Esophagus mucosa (tissue), 1 donor: ENCODE measurements at regions not wholly inside any gene's neighbourhood (a gene's known extent, or its start where the extent isn't known, plus 50 kb on each side); places are given as distances from the start of the nearest gene placed in this dataset.
"Not testable (repeated sequence)": the region's sequence is repeated elsewhere in the genome, so short reads cannot be mapped to it uniquely, and the experiment has no call there.

Experiments used
- ATAC-seq: fragments of 200-7000 bp; cut with Tn5 transposase; one replicate; pipeline ENCODE4 v1.9.1; 2020
- donor health status: DM: yes; HTN: yes; CAD: no.

DNA sequence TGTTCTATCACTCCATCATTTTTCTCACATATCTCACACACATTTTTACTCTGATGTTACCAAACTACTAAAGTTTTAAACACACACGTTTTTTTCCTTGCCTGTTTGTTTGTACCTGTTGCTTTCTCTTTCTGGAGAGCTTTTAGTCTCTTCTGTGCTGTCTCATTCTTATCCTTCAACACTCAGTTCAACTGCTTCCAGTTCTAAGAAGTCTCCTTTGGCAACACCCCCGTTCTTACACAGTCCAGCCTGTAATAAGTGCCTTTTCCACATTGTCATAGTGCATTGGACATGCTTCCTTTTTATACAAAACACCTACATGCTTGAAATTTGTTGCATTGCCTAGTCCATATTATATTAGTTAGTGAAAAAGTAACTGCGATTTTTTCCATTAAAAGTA, 360.2 kb upstream of the BRINP3 start:
- ATAC-seq, result no peak

DNA sequence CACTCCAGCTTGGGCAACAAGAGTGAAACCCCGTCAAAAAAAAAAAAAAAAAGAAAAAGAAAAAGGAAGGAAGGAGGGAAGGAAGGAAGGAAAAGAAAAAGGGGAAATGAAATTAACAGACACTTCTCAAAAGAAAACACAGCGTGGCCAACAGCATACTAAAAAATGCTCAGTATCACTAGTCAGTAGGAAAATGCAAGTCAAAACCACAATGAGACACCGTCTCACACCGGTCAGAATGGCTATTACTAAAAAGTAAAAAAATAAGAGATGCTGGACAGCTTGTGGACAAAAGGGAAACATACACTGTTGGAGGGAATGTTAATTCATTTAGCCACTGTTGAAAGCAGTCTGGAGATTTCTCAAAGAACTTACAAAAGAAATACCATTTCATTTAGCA, 369.5 kb upstream of the BRINP3 start:
- no peak for ATAC-seq

DNA sequence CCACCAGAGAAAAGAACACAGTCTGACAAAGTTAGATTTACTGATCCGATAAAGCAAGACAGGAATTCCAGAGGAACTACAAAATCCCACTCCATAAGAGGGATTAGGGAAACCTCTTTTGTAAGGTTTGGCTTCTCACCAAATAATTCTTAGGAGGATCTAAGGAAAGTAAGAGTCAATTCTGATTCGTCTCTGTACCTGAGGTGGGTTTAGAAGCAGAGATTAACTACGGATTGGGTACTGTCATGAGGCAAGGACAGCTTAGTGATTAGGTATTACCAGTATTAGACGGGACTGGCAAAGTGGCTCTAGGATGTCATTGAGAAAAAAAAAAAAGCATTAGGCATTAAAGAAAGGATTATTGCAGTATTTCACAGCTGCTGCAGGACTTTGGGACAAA, 371.7 kb upstream of the BRINP3 start:
- no peak for ATAC-seq

DNA sequence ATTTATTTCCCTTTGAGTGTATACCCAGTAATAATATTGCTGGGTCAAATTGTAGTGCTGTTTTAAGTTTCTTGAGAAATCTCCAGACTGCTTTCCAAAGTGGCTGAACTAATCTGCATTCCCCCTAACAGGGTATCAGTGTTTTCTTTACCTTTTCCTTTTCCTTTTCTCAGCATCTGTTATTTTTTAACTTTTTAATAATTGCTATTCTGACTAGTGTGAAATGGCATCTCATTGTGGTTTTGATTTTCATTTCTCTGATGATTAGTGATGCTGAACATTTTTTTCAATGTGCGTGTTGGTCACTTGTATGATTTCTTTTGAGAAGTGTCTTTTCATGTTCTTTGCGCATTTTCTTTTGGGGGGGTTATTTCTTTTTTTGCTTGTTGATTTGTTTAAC, 374.9 kb upstream of the BRINP3 start:
- no peak for ATAC-seq

DNA sequence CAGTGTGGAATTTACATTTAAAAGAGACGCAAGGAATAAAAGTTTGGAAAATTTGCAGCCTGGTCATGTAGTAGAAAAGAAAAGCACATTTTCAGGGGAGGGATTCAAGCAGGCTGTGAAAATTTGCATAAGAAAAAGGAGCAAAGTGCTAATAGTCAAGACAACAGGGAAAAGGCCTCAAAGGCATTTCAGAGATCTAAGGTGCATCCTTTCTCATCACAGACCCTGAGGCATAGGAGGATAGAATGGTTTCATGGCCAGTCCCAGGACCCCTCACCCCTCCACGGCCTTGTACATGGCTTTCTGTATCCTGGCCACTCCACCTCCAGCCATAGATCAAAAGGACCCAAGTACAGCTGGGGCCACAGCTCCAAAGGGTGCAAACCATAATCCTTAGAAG, 380.5 kb upstream of the BRINP3 start:
- no peak for ATAC-seq

DNA sequence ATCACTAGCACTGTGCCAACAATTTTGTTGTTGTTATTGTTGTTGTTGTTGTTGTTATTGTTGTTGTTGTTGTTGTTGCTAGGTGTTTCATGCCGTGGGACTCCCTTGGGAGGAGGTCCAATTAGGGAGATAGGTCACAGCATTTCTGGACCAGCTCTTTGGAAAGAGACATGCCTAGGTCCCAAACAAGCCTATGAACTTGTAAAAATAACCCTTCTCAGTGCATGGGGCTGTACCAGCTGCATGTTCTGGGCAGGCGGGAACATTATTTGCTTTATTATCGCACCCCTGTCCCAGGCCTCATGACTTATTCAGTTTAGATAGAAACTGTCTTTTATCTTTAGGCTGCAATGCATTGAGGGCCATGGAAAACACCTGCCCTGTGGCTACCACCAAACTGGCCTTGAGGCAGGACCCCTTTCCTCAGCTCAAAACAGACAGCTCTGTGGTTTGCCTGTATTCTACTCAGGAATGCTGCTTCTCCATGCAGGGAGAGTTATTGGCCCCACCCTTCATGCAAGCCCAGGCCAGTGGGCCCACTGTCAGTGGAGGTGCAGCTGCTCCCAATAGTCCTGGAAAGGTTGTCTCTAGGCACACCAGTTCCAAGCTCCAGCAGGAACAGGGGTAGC, 386.5 kb upstream of the BRINP3 start:
- peak; percentile 29 for ATAC-seq

DNA sequence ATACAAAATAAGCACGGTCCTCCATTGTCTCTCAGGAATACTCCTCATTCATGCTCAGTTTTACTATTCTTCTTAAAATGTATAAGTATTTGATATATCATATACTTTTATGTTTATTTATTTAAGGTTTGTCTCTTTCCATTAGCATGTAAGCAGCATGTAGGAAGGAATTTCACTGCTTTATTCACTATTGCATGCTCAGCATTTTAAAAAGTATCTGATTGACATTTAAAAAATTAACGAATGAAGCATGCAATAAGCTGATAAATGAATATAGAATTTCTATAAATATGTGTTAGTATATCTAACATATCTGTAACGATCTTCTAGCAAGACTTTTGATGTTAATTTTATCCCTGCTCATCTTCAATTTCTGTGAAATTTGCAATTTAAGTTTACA, 402.7 kb upstream of the BRINP3 start:
- ATAC-seq, result no peak

DNA sequence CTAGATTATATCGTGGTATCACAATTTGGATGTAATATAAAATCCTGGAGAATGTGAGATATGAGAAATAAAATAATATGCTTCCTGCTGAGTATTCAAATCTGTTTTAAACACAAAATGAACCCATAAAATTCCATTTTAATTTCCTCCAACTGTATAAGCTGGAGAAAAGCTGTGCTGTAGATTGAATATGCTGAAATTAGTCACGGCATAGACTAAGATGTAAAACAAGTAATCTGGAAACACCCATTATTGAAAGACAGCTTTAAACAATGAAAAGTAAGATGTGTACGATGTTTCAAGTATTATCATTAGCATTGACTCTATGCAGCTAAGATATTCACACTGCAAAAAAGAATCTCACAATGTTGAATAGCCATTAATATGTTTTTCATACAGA, 403.4 kb upstream of the BRINP3 start:
- no peak for ATAC-seq

DNA sequence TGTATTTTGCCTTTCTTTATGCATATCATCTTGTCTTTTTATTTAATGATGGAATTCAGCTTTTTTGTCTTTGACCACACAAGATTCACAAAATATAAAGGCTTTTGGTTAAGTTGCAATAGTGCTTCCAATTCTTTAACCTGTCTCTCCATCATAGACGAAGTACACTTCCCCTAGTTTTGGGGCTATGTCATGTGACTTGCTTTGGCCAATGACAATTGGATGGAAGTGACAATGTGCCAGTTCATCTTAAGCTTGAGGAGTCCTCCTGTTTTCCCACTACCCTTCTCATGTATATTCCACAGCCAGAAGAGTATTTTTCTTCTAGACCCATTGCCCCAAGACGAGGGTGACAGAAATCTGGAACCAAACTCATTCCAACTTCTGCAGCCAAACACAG, 419.6 kb upstream of the BRINP3 start:
- no peak for ATAC-seq

DNA sequence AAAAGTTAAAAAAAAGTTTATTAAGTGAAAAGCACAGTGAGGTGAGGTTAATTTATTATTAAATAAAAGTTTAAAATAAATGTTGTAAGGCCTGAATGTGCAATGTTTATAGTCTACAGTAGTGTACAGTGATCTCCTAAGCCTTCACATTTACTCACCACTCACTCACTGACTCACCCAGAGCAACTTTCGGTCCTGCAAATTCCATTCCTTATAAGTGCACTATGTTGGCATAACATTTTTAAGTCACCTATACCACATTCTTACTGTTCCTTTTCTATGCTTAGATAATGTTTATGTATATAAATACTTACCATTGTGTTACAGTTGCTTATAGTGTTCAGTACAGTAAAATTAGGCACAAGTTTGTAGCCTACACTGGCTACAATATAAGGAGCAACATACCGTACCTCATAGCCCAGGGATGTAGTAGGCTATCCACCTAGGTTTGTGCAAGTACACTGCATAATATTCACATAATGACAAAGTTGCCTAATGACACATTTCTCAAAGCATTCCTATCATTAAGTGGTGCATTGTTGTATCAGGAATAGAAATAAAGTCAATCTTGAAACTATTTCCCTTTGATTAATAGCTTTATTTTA, 426.5 kb upstream of the BRINP3 start:
- ATAC-seq, result no peak

DNA sequence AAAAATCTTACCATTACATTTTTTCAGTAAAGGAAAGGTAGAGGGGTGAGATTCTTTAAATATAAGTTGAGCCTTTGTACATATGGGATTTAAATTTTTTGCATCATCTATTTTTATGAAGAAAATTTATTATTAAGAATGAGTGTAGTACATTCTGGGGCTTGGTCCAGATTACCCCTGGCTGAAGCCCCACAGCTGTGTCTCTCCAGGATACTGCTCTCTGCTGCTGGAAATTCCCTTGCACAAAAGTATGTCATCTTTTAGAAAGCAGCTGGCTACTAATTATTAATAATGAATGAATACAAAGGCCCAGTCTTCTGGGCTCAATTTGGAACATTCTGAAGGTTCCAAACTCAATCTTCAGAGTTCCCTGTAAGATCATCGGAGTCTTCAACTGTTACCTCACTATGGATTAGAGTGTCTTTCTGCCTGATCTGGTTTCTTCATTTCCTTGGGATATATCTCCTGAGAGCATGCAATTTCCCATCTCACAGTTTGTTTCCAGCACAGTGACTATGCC, 428.6 kb upstream of the BRINP3 start:
- no peak for ATAC-seq

DNA sequence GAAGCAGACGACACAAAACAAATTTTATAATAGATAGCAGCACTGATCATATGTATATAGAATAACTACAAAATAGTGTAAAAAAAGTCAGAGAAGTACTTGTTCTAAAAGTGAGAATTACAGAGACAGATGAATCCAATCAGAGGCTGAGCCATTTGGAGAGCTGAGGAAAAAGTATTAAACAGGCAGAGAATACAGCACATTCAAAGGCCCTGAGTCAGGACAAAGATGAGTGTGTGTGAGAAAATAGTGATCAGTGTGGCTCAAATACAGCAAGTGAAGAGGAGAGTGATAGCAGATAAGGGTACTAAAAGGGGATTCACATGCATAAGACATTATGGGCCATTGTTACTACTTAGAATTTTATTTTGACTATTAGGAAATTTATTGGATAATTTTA, 430.6 kb upstream of the BRINP3 start:
- ATAC-seq, result no peak

DNA sequence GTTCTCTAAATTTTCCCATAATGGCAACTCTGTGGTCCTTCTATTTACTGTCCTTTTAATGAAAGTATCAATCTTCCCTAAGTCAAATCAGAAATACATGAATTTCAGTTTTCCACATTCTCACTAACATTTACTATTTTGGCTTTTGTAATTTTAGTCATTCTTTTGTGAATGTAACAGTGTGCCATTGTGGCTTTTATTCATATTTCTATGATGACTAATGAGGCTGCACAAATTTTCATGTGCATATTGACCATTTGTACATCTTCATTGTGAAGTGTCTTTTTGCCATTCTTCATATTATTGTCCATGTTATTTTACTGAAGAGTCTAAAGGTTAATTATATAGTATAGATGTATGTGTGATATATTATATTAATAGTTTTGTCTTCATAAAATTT, 431.0 kb upstream of the BRINP3 start:
- no peak for ATAC-seq

DNA sequence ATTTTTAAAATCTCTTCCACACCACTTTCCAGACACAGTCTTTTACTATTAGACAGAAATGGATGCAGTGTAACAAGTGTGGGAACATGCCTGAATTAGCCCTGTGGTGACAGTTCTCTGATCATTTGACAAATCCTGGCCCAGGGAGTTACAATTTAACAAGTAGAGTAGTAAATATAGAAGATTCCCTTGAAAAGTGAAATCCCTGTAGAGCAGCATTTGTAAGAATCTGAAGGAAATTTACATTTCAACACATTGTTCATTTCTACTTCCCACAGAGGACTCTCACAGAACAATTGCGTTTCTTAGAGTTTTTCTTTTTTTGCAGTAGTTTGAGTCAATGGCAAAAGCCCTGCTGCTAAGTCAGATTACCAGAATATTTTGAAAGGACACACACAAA, 458.3 kb upstream of the BRINP3 start:
- ATAC-seq, result no peak

DNA sequence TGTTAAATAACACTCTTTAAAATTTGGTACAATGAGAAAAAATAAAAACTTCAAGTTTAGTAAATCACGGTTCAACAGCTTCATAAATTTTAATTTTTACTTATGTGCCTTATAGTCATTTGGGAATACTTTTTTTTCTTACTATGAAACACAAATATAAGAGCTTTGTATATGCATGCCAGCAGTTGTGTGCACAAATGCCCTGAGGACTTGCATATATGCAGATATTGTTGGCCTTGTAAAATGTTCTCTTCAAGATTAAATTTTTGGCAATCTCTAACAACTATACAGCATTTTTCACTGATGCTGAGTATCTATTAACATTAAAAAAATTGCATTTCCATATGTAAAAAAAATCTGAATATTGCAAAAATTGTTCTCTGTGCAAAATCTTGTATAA, 458.7 kb upstream of the BRINP3 start:
- no peak for ATAC-seq

DNA sequence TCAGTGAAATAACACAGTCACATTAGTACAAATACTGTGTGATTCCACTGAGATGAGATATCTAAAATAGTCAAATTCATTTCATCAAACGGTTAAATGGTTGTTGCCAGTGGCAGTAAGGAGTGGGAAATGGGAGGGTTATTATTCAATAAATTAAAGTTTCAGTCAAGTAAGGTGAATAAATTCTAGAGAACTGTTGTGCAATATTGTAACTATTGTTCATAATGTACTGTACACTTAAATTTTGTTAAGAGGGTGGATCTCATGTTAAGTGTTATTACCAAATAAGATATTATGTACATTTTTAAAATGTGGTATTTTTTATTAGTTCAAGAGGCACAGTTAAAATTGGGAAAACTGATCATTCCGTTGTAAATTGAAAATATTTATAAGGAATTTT, 463.3 kb upstream of the BRINP3 start:
- ATAC-seq, result no peak

DNA sequence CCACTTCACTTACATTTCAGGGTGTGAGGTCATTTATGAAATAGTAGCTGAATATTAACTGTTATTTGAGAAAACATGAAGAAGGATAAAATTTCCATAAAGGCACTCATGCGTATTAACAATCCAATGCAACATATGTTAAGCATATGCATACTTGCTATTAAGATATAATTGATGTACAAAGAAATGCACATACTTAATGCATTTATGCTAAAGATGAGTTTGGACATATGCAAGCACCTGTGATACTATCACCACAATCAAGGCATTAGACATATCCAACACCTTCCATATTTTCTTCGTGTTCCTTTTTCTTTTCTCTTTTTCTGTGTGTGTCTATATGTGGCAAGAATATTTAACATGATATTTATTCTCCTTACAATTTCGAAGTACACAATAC, 464.8 kb upstream of the BRINP3 start:
- ATAC-seq, result no peak

DNA sequence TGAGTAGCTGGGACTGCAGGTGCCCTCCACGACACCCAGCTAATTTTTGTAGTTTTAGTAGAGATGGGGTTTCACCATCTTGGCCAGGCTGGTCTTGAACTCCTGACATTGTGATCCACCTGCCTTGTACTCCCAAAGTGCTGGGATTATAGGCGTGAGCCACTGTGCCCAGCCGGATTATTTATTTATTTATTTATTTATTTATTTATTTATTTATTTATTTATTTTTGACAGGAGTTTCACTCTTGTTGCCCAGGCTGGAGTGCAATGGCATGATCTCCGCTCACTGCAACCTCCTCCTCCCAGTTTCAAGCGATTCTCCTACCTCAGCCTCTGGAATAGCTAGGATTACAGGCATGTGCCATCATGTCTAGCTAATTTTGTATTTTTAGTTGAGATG, 466.1 kb upstream of the BRINP3 start:
- ATAC-seq, result not testable (repeated sequence)

DNA sequence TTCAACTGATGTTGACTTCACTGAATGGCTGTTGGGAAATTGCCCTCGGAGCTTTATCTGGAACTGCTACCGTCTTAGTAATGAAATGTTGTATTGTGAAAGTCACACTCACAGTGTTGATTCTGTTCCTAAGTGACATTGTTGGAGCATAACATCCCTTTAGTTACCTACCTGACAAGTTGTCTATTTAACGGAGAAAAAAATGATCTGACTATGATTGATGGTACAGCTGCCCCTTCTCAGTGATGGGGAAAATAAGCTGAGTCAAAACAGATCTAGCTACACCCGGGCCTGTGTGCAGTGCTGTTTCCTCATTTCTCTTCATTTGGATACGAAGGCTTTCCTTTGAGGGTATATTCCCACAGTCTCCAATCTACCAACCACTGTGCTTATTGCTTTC, 472.3 kb upstream of the BRINP3 start:
- no peak for ATAC-seq

DNA sequence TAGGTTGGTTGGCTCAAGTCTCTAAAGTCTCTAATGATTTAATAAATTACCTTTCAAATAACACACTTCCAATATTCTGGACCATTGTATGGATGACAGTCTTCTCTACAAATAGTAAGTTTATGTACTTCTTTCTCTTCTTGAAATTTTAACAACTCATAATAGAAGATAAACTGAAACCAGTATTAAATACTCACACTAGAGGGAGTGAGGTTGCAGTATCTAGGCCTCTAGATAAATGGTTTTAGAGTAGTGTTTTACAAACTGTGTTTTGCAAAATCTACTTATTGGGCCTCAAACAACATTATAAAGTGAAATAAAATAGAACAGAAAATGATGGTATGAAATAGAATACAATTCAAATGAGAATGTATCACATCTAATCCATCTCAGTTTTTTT, 479.9 kb upstream of the BRINP3 start:
- no peak for ATAC-seq

DNA sequence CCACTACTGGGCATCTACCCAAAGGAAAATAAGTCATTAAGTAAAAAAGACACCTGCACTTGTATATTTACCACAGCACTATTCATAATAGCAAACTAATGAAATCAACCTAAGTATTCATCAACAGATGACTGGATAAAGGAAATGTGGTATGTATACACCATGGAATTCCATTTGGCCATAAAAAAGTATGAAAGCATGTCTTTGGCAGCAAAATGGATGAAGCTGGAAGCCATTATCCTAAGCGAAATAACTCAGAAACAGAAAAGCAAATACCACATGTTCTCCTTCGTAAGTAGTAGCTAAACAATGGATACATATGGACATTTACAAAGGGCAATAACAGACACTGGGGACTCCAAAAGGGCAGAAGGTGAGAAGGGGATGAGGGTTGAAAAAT, 485.7 kb upstream of the BRINP3 start:
- no peak for ATAC-seq

DNA sequence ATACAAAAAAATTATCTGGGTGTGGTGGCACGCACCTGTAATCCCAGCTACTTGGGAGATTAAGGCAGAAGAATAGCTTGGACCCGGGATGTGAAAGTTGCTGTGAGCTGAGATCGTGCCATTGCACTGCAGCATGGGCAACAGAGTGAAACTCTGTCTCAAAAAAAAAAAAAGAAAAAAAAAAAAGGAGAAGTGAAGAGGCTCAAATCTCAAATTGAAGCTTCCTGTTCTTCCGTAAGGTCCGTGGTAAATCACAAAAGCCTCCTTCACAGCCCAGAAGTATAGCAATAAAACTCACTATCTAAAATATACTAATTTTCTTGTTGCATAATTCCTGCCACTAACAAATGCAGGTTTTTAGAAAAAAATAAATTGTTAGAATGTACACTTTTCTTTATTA, 498.2 kb upstream of the BRINP3 start:
- no peak for ATAC-seq

DNA sequence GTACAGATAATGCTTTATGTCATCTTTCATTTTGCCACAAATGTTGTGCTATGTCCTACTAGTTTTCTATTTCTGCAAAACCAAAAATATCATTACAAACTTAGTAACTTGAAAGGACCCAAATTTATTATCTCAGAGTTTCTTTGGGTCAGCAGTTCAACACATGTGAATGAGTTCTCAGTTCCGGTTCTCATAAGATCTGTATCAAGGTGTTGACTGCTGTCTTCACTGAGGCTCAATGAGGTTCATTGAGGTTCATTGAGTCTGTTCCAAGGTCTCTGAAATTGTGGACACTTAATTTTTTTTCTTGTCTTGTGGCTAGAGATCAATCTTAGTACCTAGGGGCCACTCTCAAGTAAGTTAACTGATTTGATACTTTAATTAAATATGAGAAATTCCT, 525.1 kb upstream of the BRINP3 start:
- ATAC-seq, result no peak

DNA sequence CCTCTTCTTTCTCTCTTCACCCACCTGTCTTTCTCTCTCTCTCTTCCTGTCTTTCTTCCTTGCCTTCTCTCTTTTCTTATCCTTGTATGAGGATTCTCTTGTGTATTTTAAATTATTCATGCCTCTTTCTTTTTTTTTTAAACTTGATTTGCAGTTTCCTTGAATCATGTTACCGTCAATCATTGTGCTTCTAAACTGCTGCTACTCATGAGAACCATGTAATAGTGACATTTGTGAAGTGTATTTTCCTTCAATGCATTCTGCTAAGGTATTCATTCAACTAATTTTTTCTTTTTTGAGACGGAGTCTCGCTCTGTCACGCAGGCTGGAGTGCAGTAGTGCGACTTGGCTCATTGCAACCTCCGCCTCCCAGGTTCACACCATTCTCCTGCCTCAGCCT, 539.1 kb upstream of the BRINP3 start:
- no peak for ATAC-seq

DNA sequence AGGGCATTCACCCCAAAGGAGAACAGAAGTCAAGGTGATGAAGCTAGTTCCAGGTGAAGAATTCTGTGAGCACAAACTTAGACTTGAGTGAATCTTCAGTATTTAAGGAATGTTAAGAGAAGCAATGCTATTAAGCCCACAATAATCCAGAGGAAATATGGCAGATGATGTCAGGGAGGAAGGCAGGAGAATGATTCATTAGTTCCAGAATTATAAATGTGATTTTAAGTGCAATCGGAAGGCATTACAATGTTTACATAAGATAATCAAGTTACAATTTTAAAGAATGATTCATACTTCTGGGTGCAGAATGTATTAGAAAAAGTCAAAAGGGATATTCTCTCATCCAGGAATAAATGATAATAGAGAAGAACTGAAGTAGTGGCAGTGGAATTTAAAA, 545.2 kb upstream of the BRINP3 start:
- no peak for ATAC-seq
